Sigmoid colon (tissue), 4 donors: ENCODE measurements at regions not wholly inside any gene's neighbourhood (a gene's known extent, or its start where the extent isn't known, plus 50 kb on each side); places are given as distances from the start of the nearest gene placed in this dataset.

ENCODE experiments used
- CTCF ChIP-seq, 4 experiments: fragments of 450-650 bp in 3 of 4; fragments of 200-600 bp in 1 of 4; IDR thresholded peaks; one replicate each; pipeline ENCODE4 v1.5.1; 2016 to 2019; ENCODE audit warnings: antibody characterized with exemption in 4 of 4, mild to moderate bottlenecking in 3 of 4, moderate library complexity in 2 of 4
- POLR2A ChIP-seq, 2 donors: fragments of 450-650 bp; IDR thresholded peaks; one replicate each; pipeline ENCODE4 v1.6.1; 2016; ENCODE audit warnings: antibody characterized with exemption in 2 of 2, mild to moderate bottlenecking in 2 of 2, moderate library complexity in 2 of 2
- POLR2AphosphoS5 ChIP-seq, 4 donors: sonication (generic); formaldehyde crosslinking; IDR thresholded peaks; one replicate each; pipeline ENCODE4 v1.6.1; 2017; ENCODE audit warnings: antibody characterized with exemption in 4 of 4

- no peak for TF ChIP-seq POLR2A (IDR thresholded peaks at IDR 0.05)
- no peak for TF ChIP-seq CTCF (IDR thresholded peaks at IDR 0.05)
- TF ChIP-seq POLR2AphosphoS5 (IDR thresholded peaks at IDR 0.05): no peak
These were observed 50.1 kb upstream of the CREB5 start for GRCh38 chr7:28362182-28362581.
